Stomach smooth muscle (tissue), 2 donors: ENCODE measurements at regions not wholly inside any gene's neighbourhood (a gene's known extent, or its start where the extent isn't known, plus 50 kb on each side); places are given as distances from the start of the nearest gene placed in this dataset.

ENCODE experiments used
- H3K27ac ChIP-seq: one replicate; pipeline ENCODE4 v1.7.0; 2013; ENCODE audit warnings: mild to moderate bottlenecking, low read length, inconsistent platforms
- H3K27me3 ChIP-seq, 2 donors: one replicate each; pipeline ENCODE4 v1.7.0; 2013; ENCODE audit warnings: low read length in 2 of 2; ENCODE audit not compliant: insufficient read depth in 2 of 2, control insufficient read depth in 1 of 2
- H3K36me3 ChIP-seq, 2 donors: one replicate each; pipeline ENCODE4 v1.7.0; 2013; ENCODE audit warnings: low read length in 2 of 2; ENCODE audit not compliant: control insufficient read depth in 2 of 2, insufficient read depth in 2 of 2
- H3K4me1 ChIP-seq: one replicate; pipeline ENCODE4 v1.7.0; 2013; ENCODE audit warnings: low read length; ENCODE audit not compliant: control insufficient read depth, insufficient read depth
- H3K4me3 ChIP-seq, 2 donors: one replicate each; pipeline ENCODE4 v1.7.0; 2013; ENCODE audit warnings: low read length in 2 of 2
- H3K9ac ChIP-seq, 2 donors: one replicate each; pipeline ENCODE4 v1.7.0; 2013; ENCODE audit warnings: low read length in 2 of 2, mild to moderate bottlenecking in 1 of 2
- H3K9me3 ChIP-seq, 2 donors: one replicate each; pipeline ENCODE4 v1.7.0; 2013; ENCODE audit warnings: low read length in 2 of 2; ENCODE audit not compliant: control insufficient read depth in 2 of 2
- donor health status: healthy.
- donor health status: Pancreatic carcinoma.

GRCh38 chr1:60898413-60898812, 183.9 kb upstream of the NFIA start:
- Histone ChIP-seq H3K4me3 (no peak overlapping the region), H3K4me1 (peaks cover 16% of the 10 kb centered on the region), H3K27ac (no peak overlapping the region), H3K36me3 (no peaks in the 10 kb centered on the region), H3K27me3 (no peaks in the 10 kb centered on the region), H3K9ac (no peak overlapping the region), H3K9me3 (no peaks in the 10 kb centered on the region)

GRCh38 chr1:60896701-60897363, 185.5 kb upstream of the NFIA start:
- Histone ChIP-seq H3K36me3 (no peaks in the 10 kb centered on the region), H3K9ac (peak overlapping the region; percentile 18 to 21), H3K4me1 (peaks cover 8% of the 10 kb centered on the region), H3K27ac (peak overlapping the region; percentile 67), H3K9me3 (no peaks in the 10 kb centered on the region), H3K27me3 (no peaks in the 10 kb centered on the region), H3K4me3 (peak overlapping the region; percentile 54 to 57)

GRCh38 chr1:60895701-60896100, 186.7 kb upstream of the NFIA start:
- Histone ChIP-seq H3K27me3 (no peaks in the 10 kb centered on the region), H3K9me3 (no peaks in the 10 kb centered on the region), H3K9ac (no peak overlapping the region), H3K4me1 (peaks cover 8% of the 10 kb centered on the region), H3K4me3 (no peak overlapping the region), H3K27ac (no peak overlapping the region), H3K36me3 (no peaks in the 10 kb centered on the region)

- Histone ChIP-seq H3K4me1 (peaks cover 8% of the 10 kb centered on the region), H3K27ac (no peak overlapping the region), H3K27me3 (no peaks in the 10 kb centered on the region), H3K36me3 (no peaks in the 10 kb centered on the region), H3K9me3 (no peaks in the 10 kb centered on the region), H3K4me3 (no peak overlapping the region), H3K9ac (no peak overlapping the region)
Observed at GRCh38 chr1:60895252-60895651, 187.1 kb upstream of the NFIA start.

- no peak overlapping the region for H3K9ac ChIP-seq
- H3K9me3 ChIP-seq, result no peaks in the 10 kb centered on the region
- H3K36me3 ChIP-seq, result no peaks in the 10 kb centered on the region
- no peak overlapping the region for H3K4me3 ChIP-seq
- no peak overlapping the region for H3K27ac ChIP-seq
- H3K4me1 ChIP-seq, result peaks cover 8% of the 10 kb centered on the region
- no peaks in the 10 kb centered on the region for H3K27me3 ChIP-seq
Observed at GRCh38 chr1:60894741-60895140, 187.6 kb upstream of the NFIA start.

- no peak overlapping the region for H3K9ac ChIP-seq
- no peaks in the 10 kb centered on the region for H3K9me3 ChIP-seq
- no peak overlapping the region for H3K4me3 ChIP-seq
- H3K36me3 ChIP-seq, result no peaks in the 10 kb centered on the region
- H3K4me1 ChIP-seq, result peaks cover 8% of the 10 kb centered on the region
- no peak overlapping the region for H3K27ac ChIP-seq
- H3K27me3 ChIP-seq, result no peaks in the 10 kb centered on the region
Observed at GRCh38 chr1:60894130-60894529, 188.2 kb upstream of the NFIA start.

- no peak overlapping the region for H3K9ac ChIP-seq
- H3K27ac ChIP-seq, result no peak overlapping the region
- no peaks in the 10 kb centered on the region for H3K27me3 ChIP-seq
- peaks cover 8% of the 10 kb centered on the region for H3K4me1 ChIP-seq
- no peaks in the 10 kb centered on the region for H3K9me3 ChIP-seq
- no peaks in the 10 kb centered on the region for H3K36me3 ChIP-seq
- H3K4me3 ChIP-seq, result no peak overlapping the region
Observed at GRCh38 chr1:60893136-60893930, 189.0 kb upstream of the NFIA start.

GRCh38 chr1:60891765-60892164, 190.6 kb upstream of the NFIA start:
- Histone ChIP-seq H3K36me3 (no peaks in the 10 kb centered on the region), H3K9me3 (no peaks in the 10 kb centered on the region), H3K4me1 (peaks cover under 1% of the 10 kb centered on the region), H3K27me3 (no peaks in the 10 kb centered on the region), H3K27ac (no peak overlapping the region), H3K4me3 (no peak overlapping the region), H3K9ac (no peak overlapping the region)

GRCh38 chr1:60891281-60891680, 191.1 kb upstream of the NFIA start:
- H3K4me3 ChIP-seq, result no peak overlapping the region
- H3K27ac ChIP-seq, result no peak overlapping the region
- H3K27me3 ChIP-seq, result no peaks in the 10 kb centered on the region
- no peaks in the 10 kb centered on the region for H3K9me3 ChIP-seq
- no peaks in the 10 kb centered on the region for H3K36me3 ChIP-seq
- no peak overlapping the region for H3K9ac ChIP-seq
- no peaks in the 10 kb centered on the region for H3K4me1 ChIP-seq

GRCh38 chr1:60890664-60891063, 191.7 kb upstream of the NFIA start:
- no peak overlapping the region for H3K27ac ChIP-seq
- no peaks in the 10 kb centered on the region for H3K9me3 ChIP-seq
- no peak overlapping the region for H3K9ac ChIP-seq
- H3K27me3 ChIP-seq, result no peaks in the 10 kb centered on the region
- H3K4me3 ChIP-seq, result no peak overlapping the region
- no peaks in the 10 kb centered on the region for H3K36me3 ChIP-seq
- H3K4me1 ChIP-seq, result no peaks in the 10 kb centered on the region

- Histone ChIP-seq H3K4me3 (no peak overlapping the region), H3K9me3 (no peaks in the 10 kb centered on the region), H3K4me1 (no peaks in the 10 kb centered on the region), H3K27ac (no peak overlapping the region), H3K27me3 (no peaks in the 10 kb centered on the region), H3K9ac (no peak overlapping the region), H3K36me3 (no peaks in the 10 kb centered on the region)
Observed at GRCh38 chr1:60889709-60890108, 192.7 kb upstream of the NFIA start.
